ENCODE measurements at regions not wholly inside any gene's neighbourhood (a gene's known extent, or its start where the extent isn't known, plus 50 kb on each side); places are given as distances from the start of the nearest gene placed in this dataset.

- no peak for TF ChIP-seq EZH2 (IDR thresholded peaks at IDR 0.05; ENCODE audit: borderline replicate concordance, low read length)
- TF ChIP-seq CTCF (IDR thresholded peaks at IDR 0.05; ENCODE audit: low read length), result no peak
Observed at GRCh38 chr11:39617971-39618370, 1841.5 kb downstream of the LRRC4C start.
